GM12864 (cell line): ENCODE measurements at regions not wholly inside any gene's neighbourhood (a gene's known extent, or its start where the extent isn't known, plus 50 kb on each side); places are given as distances from the start of the nearest gene placed in this dataset.

Source experiments
- DNase-seq: peaks from one replicate; pipeline ENCODE4 v3.0.0-alpha.2; 2011; ENCODE audit warnings: low read depth
- H3K4me3 ChIP-seq: 2 replicates; pipeline ENCODE4 v1.5.1; 2011; ENCODE audit warnings: mild to moderate bottlenecking, low read depth, low read length, control low read depth
- TF ChIP-seq, protein P1 (sequence below): IDR thresholded peaks from 2 replicates; pipeline ENCODE4 v1.5.1; 2011; ENCODE audit warnings: low read depth, mild to moderate bottlenecking, moderate library complexity, low read length, control low read depth, inconsistent platforms; ENCODE audit errors: missing control alignments

DNA sequence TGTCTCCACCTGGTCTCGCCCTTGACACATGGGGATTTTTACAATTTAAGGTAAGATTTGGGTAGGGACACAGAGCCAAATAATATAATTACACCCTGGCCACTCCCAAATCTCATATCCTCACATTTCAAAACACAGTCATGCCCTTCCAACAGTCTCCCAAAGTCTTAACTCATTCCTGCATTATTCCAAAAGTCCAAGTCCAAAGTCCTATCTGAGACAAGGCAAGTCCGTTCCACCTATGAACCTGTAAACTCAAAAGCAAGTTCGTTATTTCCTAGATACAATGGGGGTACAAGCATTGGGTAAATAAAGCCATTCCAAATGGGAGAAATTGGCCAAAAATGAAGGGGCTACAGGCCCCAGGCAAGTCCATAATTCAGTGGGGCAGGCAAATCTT, 380.8 kb downstream of the CXXC4 start:
- TF ChIP-seq, protein P1, sequence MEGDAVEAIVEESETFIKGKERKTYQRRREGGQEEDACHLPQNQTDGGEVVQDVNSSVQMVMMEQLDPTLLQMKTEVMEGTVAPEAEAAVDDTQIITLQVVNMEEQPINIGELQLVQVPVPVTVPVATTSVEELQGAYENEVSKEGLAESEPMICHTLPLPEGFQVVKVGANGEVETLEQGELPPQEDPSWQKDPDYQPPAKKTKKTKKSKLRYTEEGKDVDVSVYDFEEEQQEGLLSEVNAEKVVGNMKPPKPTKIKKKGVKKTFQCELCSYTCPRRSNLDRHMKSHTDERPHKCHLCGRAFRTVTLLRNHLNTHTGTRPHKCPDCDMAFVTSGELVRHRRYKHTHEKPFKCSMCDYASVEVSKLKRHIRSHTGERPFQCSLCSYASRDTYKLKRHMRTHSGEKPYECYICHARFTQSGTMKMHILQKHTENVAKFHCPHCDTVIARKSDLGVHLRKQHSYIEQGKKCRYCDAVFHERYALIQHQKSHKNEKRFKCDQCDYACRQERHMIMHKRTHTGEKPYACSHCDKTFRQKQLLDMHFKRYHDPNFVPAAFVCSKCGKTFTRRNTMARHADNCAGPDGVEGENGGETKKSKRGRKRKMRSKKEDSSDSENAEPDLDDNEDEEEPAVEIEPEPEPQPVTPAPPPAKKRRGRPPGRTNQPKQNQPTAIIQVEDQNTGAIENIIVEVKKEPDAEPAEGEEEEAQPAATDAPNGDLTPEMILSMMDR = no peak
- H3K4me3 ChIP-seq = no peak overlapping the region
- DNase-seq = no peak

DNA sequence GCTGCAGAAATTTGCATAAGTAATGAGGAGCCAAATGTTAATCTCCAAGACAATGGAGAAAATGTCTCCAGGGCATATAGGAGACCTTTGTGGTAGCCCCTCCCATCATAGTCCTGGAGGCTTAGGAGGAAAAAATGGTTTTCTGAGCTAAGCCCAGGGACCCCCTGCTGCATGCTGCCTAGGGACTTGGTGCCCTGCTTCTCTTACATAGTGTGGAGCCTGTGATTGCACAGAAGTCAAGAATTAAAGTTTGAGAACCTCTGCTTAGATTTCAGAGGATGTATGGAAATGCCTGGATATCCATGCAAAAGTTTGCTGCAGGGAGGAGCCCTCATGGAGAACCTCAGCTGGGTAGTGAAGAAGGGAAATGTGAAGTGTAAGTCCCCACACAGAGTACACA, 379.4 kb upstream of the TACR3 start:
- H3K4me3 ChIP-seq = no peak overlapping the region
- DNase-seq = no peak
- TF ChIP-seq, protein P1 = no peak

DNA sequence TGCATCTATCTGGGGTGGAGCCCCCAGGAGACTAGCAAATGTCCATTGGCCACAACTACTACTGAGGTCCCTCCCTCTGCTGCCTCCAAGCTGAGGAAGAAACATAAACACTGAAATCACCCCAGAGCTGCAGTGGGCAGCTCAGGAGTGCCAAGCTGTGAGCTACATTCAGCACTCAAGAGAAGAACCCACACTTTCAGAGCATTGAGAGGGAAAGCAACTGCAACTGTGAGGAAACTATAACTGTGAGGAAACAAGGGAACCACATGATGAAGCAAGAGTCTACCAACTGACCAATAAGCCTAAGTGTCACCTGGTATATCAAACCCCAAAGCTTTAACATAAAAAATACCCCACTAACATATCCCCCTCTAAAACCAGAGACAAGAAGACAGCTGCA, 373.5 kb upstream of the TACR3 start:
- no peak for DNase-seq
- TF ChIP-seq, protein P1 = no peak
- no peak overlapping the region for H3K4me3 ChIP-seq

DNA sequence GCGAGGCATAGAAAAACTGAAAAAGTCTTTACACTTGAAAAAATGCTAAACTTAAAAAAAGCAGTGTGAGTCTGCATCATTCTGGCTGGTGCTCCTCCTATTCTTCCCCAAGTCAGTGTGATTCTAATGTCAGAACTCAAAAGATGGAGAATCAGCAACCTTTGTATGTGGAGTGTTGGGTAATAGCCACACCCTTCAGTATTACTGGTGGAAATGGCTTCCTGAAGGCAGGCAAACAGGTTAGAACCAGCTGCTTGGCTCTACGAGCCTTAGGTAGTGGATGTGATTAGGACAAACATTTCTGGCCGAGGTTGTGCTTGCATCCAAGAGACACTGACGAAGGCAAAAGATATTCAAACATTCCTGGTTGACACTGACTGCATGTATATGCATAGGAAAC, 353.4 kb upstream of the TACR3 start:
- no peak for DNase-seq
- H3K4me3 ChIP-seq = no peak overlapping the region
- TF ChIP-seq, protein P1 = no peak

DNA sequence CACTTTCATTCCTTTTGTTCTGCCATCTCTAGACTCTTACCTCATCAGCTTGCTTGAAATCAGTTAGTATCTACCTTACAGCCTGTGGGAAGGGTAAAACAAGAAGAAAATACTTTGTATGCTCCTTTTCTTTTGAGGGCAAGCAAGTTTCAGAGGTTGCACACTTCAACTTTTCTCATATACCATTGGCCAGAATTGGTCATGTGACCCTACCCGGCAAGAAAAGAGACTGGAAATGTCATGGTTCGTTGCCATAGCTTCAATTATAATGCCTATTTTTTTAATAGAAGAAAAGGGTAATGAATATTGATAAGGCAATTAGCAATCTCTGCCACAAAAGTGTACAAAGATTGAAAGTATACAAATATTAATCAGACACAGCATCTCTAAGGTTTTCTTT, 346.7 kb upstream of the TACR3 start:
- H3K4me3 ChIP-seq = no peak overlapping the region
- no peak for DNase-seq
- TF ChIP-seq, protein P1 = no peak

DNA sequence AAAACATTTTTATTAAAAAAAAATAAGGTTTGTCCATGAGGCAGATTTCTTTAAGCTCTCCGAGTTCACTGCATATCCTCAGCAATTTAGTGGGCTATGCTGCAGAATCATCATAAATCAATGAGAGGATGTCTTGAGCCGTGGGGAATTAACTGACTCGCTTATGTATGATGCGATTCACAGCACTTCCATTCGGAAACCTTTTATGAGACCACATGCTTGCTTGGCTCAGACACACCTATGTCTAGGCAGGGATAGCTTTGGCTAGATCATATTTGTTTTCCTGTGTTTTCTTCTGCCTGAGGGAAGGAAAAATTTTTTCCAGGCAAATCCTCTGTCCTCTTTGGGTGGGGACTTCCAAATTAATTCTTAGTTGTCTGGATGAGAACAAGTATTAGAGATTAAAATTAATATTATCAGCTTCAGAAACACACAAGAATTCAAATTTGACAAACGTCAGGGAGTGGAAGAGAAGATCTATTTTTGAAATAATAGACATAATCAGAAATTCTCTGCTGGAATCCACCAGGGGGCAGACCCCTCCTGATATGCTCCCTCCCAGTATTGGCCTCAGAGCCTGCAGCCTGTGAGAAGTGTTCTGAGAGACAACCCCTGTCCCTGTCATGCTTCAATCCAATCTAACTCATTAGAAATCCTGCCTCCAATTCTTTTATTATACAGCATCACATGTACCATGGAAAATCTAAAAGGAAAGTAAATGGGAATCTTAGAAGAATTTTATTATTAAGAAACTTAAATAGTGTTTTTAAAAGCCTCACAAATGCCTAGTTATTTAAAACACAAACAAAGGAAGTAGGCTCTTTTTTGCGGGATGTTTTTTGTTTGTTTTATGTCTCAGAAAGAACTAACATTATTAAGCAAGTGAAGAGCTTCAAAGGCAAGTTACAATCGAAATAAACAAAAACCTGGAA, 345.1 kb upstream of the TACR3 start:
- H3K4me3 ChIP-seq = no peak overlapping the region
- peak; percentile 26 for DNase-seq
- TF ChIP-seq, protein P1 = peak; percentile 59

DNA sequence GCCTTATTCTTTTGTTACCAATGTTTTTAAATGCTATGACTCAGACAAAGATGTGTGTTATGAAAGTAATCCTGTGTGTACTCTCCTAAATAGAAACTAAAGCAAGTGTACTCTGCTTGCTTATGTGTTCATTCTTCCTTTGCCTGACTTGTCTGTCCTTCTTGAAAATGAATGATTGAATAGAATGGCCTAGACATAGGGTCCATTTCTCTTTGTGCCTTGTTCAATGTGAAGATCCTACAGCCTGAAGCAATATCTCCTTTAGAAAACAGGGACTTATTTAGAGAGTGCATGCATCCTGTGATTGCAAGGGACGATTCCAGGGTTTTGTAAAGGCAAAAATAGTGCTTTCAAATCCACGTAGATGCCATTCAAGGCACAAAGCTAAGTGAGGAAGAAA, 343.6 kb upstream of the TACR3 start:
- DNase-seq = no peak
- H3K4me3 ChIP-seq = no peak overlapping the region
- TF ChIP-seq, protein P1 = no peak
